ENCODE measurements at regions not wholly inside any gene's neighbourhood (a gene's known extent, or its start where the extent isn't known, plus 50 kb on each side); places are given as distances from the start of the nearest gene placed in this dataset.

DNA sequence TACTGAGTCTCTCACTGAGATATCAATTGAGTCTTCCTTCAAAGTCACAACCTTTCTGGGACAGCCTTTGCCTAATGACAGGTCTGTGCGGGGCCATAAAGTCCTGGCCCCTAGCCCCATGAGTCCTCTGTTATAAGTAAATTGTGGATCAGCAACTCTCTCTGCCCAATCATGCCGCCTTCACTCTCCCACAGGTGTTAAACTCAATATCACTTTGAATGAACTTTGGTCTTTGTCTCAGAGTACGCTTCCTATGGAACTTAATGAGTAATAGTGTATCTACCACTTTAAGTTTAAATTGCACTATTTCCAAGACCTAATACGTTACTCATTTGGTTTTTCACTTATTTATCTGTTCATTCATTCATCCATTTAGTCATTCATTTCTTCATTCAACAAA is 826.4 kb downstream of the TUSC7 start:
- Histone ChIP-seq H3K9me3 (peaks cover 0 to 7% of the 10 kb centered on the region in 2 donors), H3K36me3 (no peaks in the 10 kb centered on the region), H3K27ac (no peak overlapping the region), H3K4me1 (no peaks in the 10 kb centered on the region), H3K4me3 (no peak overlapping the region), H3K27me3 (no peaks in the 10 kb centered on the region)
- intact Hi-C loops (cut with DNase I), result no loop called here
- no peak for DNase-seq
- TF ChIP-seq CTCF (IDR thresholded peaks at IDR 0.05), result no peak
- no peak for ATAC-seq

GRCh38 chr3:117537949-117538348 is 828.4 kb downstream of the TUSC7 start:
- Histone ChIP-seq H3K4me3 (no peak overlapping the region), H3K27ac (no peak overlapping the region), H3K36me3 (no peaks in the 10 kb centered on the region), H3K9me3 (peaks cover 0 to 7% of the 10 kb centered on the region in 2 donors), H3K4me1 (no peaks in the 10 kb centered on the region), H3K27me3 (no peaks in the 10 kb centered on the region)
- intact Hi-C loops (cut with DNase I), result no loop called here
- DNase-seq (no peak), ATAC-seq (no peak)
- no peak for TF ChIP-seq CTCF (IDR thresholded peaks at IDR 0.05)

- no peak for TF ChIP-seq CTCF (IDR thresholded peaks at IDR 0.05)
- no peaks in the 10 kb centered on the region for H3K36me3 ChIP-seq
- ATAC-seq (no peak), DNase-seq (no peak)
- H3K4me3 ChIP-seq, result no peak overlapping the region
- no peaks in the 10 kb centered on the region for H3K4me1 ChIP-seq
- H3K9me3 ChIP-seq, result peaks cover 0 to 7% of the 10 kb centered on the region in 2 donors
- intact Hi-C loops (cut with DNase I), result no loop called here
- H3K27me3 ChIP-seq, result no peaks in the 10 kb centered on the region
- H3K27ac ChIP-seq, result no peak overlapping the region
These were observed 830.1 kb downstream of the TUSC7 start for GRCh38 chr3:117539729-117540128.

DNA sequence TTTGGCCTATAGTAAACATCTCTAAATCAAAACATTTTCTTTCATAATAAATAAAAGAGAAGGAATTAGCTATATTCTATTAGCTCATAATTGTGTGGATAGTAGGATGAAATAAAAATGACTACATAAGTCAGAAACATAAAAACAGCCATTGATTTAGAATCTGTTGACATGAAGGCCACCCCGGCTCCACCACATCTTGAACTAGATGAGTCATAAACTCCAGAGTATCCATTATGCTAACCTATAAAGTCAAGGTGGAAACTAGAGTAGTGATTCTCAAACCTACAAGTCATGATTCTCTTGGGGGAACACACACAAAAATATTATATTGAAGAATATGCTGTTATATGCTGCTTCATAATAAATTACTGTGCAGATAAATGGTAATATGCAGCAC is 831.0 kb downstream of the TUSC7 start:
- DNase-seq (no peak), ATAC-seq (no peak)
- Histone ChIP-seq H3K4me3 (no peak overlapping the region), H3K4me1 (no peaks in the 10 kb centered on the region), H3K9me3 (peaks cover 0 to 7% of the 10 kb centered on the region in 2 donors), H3K36me3 (no peaks in the 10 kb centered on the region), H3K27ac (no peak overlapping the region), H3K27me3 (no peaks in the 10 kb centered on the region)
- intact Hi-C loops (cut with DNase I), result no loop called here
- TF ChIP-seq CTCF (IDR thresholded peaks at IDR 0.05), result no peak

DNA sequence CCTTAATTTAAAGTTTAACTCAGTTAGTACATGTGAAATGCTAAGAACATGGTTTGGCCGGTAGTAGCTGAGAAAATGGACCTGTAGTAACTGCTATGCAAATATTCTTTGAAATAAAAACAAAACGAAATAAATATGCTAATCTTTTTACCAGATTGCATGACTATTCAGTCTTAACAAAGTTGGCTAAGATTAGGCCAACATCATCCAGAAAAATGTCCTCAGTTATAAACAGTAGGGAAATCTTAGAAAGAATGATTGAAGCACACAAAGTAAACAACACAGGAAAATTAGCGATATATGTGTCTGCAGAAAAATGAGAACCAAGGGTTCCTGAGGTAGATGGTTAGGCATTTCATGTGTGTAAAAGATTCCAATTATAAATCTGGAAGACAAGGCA is 832.1 kb downstream of the TUSC7 start:
- Histone ChIP-seq H3K4me1 (no peaks in the 10 kb centered on the region), H3K36me3 (no peaks in the 10 kb centered on the region), H3K27me3 (no peaks in the 10 kb centered on the region), H3K4me3 (no peak overlapping the region), H3K27ac (no peak overlapping the region), H3K9me3 (peaks cover 0 to 1% of the 10 kb centered on the region in 2 donors)
- ATAC-seq (no peak), DNase-seq (no peak)
- intact Hi-C loops (cut with DNase I), result no loop called here
- no peak for TF ChIP-seq CTCF (IDR thresholded peaks at IDR 0.05)
